ENCODE measurements at regions not wholly inside any gene's neighbourhood (a gene's known extent, or its start where the extent isn't known, plus 50 kb on each side); places are given as distances from the start of the nearest gene placed in this dataset.

GRCh38 chr2:41926614-41927580 is 120.9 kb upstream of the PKDCC start:
- no peak for DNase-seq

GRCh38 chr2:41927581-41928264 is 120.1 kb upstream of the PKDCC start:
- DNase-seq, result no peak

- no peak for DNase-seq
These were observed 119.3 kb upstream of the PKDCC start for GRCh38 chr2:41928526-41928925.

- no peak for DNase-seq
These were observed 116.8 kb upstream of the PKDCC start for GRCh38 chr2:41930807-41931566.

- DNase-seq, result no peak
These were observed 115.4 kb upstream of the PKDCC start for GRCh38 chr2:41932241-41933045.

- no peak for DNase-seq
These were observed 114.8 kb upstream of the PKDCC start for GRCh38 chr2:41933046-41933420.

GRCh38 chr2:41933585-41934320 is 114.1 kb upstream of the PKDCC start:
- no peak for DNase-seq

- DNase-seq, result no peak
These were observed 113.4 kb upstream of the PKDCC start for GRCh38 chr2:41934329-41934958.

- no peak for DNase-seq
These were observed 112.8 kb upstream of the PKDCC start for GRCh38 chr2:41935002-41935401.

- no peak for DNase-seq
These were observed 112.0 kb upstream of the PKDCC start for GRCh38 chr2:41935825-41936224.

GRCh38 chr2:41936771-41937463 is 110.9 kb upstream of the PKDCC start:
- DNase-seq, result no peak

GRCh38 chr2:41937464-41937906 is 110.3 kb upstream of the PKDCC start:
- no peak for DNase-seq

GRCh38 chr2:41937921-41938708 is 109.7 kb upstream of the PKDCC start:
- no peak for DNase-seq

- DNase-seq, result no peak
These were observed 107.6 kb upstream of the PKDCC start for GRCh38 chr2:41940060-41940744.

- no peak for DNase-seq
These were observed 107.1 kb upstream of the PKDCC start for GRCh38 chr2:41940745-41941063.

GRCh38 chr2:41941831-41942230 is 106.0 kb upstream of the PKDCC start:
- DNase-seq, result no peak

GRCh38 chr2:41942278-41942677 is 105.5 kb upstream of the PKDCC start:
- no peak for DNase-seq

GRCh38 chr2:41943159-41943558 is 104.7 kb upstream of the PKDCC start:
- no peak for DNase-seq

GRCh38 chr2:41944220-41944880 is 103.5 kb upstream of the PKDCC start:
- DNase-seq, result no peak

All from NCI-H2029 treated with DMSO at 0.1 percent for 48 hours (cell line).